Testis (tissue), 2 donors: ENCODE measurements at regions not wholly inside any gene's neighbourhood (a gene's known extent, or its start where the extent isn't known, plus 50 kb on each side); places are given as distances from the start of the nearest gene placed in this dataset.
A peak's percentile ranks its signal among the peaks of the same experiment; 100 is the strongest.

Source experiments
- DNase-seq: peaks from one replicate; pipeline ENCODE4 v3.0.0-alpha.2; 2019
- H3K27ac ChIP-seq, 2 donors: fragments of 200-600 bp; sonication (generic); one replicate each; pipeline ENCODE4 v1.5.1; 2019
- H3K27me3 ChIP-seq: fragments of 200-600 bp; sonication (generic); one replicate; pipeline ENCODE4 v1.5.1; 2019
- H3K36me3 ChIP-seq: fragments of 200-600 bp; sonication (generic); one replicate; pipeline ENCODE4 v1.5.1; 2017; ENCODE audit warnings: low read depth; ENCODE audit errors: missing control alignments
- H3K4me1 ChIP-seq: fragments of 200-600 bp; sonication (generic); one replicate; pipeline ENCODE4 v1.5.1; 2019
- H3K4me3 ChIP-seq, 2 donors: fragments of 200-600 bp; sonication (generic); one replicate each; pipeline ENCODE4 v1.5.1; 2017 to 2019
- H3K9me3 ChIP-seq: fragments of 200-600 bp; sonication (generic); one replicate; pipeline ENCODE4 v1.5.1; 2017
- CTCF ChIP-seq, 3 experiments: fragments of 450-650 bp in 2 of 3; fragments of 200-600 bp in 1 of 3; sonication (generic) in 1 of 3; IDR thresholded peaks; one replicate each; pipeline ENCODE4 v1.5.1; 2016 to 2019; ENCODE audit warnings: antibody characterized with exemption in 3 of 3, mild to moderate bottlenecking in 2 of 3, moderate library complexity in 1 of 3
- POLR2A ChIP-seq: fragments of 450-650 bp; IDR thresholded peaks from one replicate; pipeline ENCODE4 v1.6.1; 2017; ENCODE audit warnings: antibody characterized with exemption, mild to moderate bottlenecking, moderate library complexity
- WGBS, 2 donors: methylation state at CpG; one replicate each; pipeline ENCODE4 v1.1.5; 2018; 5-methylcytosine and 5-hydroxymethylcytosine counted together
- intact Hi-C: fragments of 100-400 bp; cut with DNase I; formaldehyde crosslinking; loops from one replicate; pipeline ENCODE4 v1.15.1; 2023; ENCODE audit warnings: low total_unique reads

GRCh38 chrX:43314525-43314924, 341.6 kb upstream of the MAOA start:
- no peaks in the 10 kb centered on the region for H3K9me3 ChIP-seq
- intact Hi-C loops, result no loop called here
- H3K27me3 ChIP-seq, result no peaks in the 10 kb centered on the region
- DNase-seq, result no peak
- TF ChIP-seq POLR2A (no peak), CTCF (IDR thresholded peaks at IDR 0.05) (no peak)
- no peaks in the 10 kb centered on the region for H3K36me3 ChIP-seq
- WGBS, 2 donors, result 74 to 84% methylated on average over 3 of the region's 3 CpGs
- no peak overlapping the region for H3K4me3 ChIP-seq
- no peak overlapping the region for H3K27ac ChIP-seq
- no peaks in the 10 kb centered on the region for H3K4me1 ChIP-seq

- Histone ChIP-seq H3K4me1 (no peaks in the 10 kb centered on the region), H3K36me3 (no peaks in the 10 kb centered on the region), H3K9me3 (no peaks in the 10 kb centered on the region), H3K27me3 (no peaks in the 10 kb centered on the region), H3K4me3 (no peak overlapping the region), H3K27ac (no peak overlapping the region)
- DNase-seq, result no peak
- no peak for TF ChIP-seq CTCF (IDR thresholded peaks at IDR 0.05)
- TF ChIP-seq POLR2A, result no peak
- intact Hi-C loops, result no loop called here
- 82 to 93% methylated on average over 4 of the region's 4 CpGs for WGBS, 2 donors
These were observed 340.5 kb upstream of the MAOA start for GRCh38 chrX:43315622-43316021.

GRCh38 chrX:43316146-43316545, 340.0 kb upstream of the MAOA start:
- no peak for DNase-seq
- no peak overlapping the region for H3K4me3 ChIP-seq
- no peaks in the 10 kb centered on the region for H3K36me3 ChIP-seq
- intact Hi-C loops, result no loop called here
- no peak overlapping the region for H3K27ac ChIP-seq
- TF ChIP-seq POLR2A (no peak), CTCF (IDR thresholded peaks at IDR 0.05) (no peak)
- 90 to 95% methylated on average over 2 of the region's 2 CpGs for WGBS, 2 donors
- H3K4me1 ChIP-seq, result no peaks in the 10 kb centered on the region
- H3K9me3 ChIP-seq, result no peaks in the 10 kb centered on the region
- no peaks in the 10 kb centered on the region for H3K27me3 ChIP-seq

- Histone ChIP-seq H3K27ac (no peak overlapping the region), H3K4me1 (no peaks in the 10 kb centered on the region), H3K36me3 (no peaks in the 10 kb centered on the region), H3K27me3 (no peaks in the 10 kb centered on the region), H3K9me3 (no peaks in the 10 kb centered on the region), H3K4me3 (no peak overlapping the region)
- no peak for DNase-seq
- WGBS, 2 donors, result 69 to 100% methylated on average over 1 of the region's 1 CpG
- no peak for TF ChIP-seq POLR2A
- no peak for TF ChIP-seq CTCF (IDR thresholded peaks at IDR 0.05)
- intact Hi-C loops, result no loop called here
These were observed 338.7 kb upstream of the MAOA start for GRCh38 chrX:43317378-43317777.

GRCh38 chrX:43328358-43328946, 327.6 kb upstream of the MAOA start:
- TF ChIP-seq POLR2A, result no peak
- TF ChIP-seq CTCF (IDR thresholded peaks at IDR 0.05), result no peak
- intact Hi-C loops, result no loop called here
- 65 to 83% methylated on average over 6 to 9 of the region's 9 CpGs for WGBS, 2 donors
- H3K27ac ChIP-seq, result no peak overlapping the region
- H3K27me3 ChIP-seq, result no peaks in the 10 kb centered on the region
- no peak overlapping the region for H3K4me3 ChIP-seq
- H3K36me3 ChIP-seq, result no peaks in the 10 kb centered on the region
- no peaks in the 10 kb centered on the region for H3K9me3 ChIP-seq
- no peaks in the 10 kb centered on the region for H3K4me1 ChIP-seq
- DNase-seq, result peak; percentile 12
